OCI-LY3 (cell line): ENCODE measurements at regions not wholly inside any gene's neighbourhood (a gene's known extent, or its start where the extent isn't known, plus 50 kb on each side); places are given as distances from the start of the nearest gene placed in this dataset.

ENCODE experiments used
- H2AFZ ChIP-seq: fragments of 200-600, 300-600 bp; shearing (Covaris generic); 2 replicates; pipeline ENCODE4 v1.6.0; 2014; ENCODE audit warnings: antibody characterized with exemption, low read depth, low read length
- H3K27ac ChIP-seq: fragments of 200-600, 300-600 bp; sonication (generic); 2 replicates; pipeline ENCODE4 v1.5.1; 2014; ENCODE audit warnings: mild to moderate bottlenecking, low read length, moderate library complexity, mixed read lengths
- H3K27me3 ChIP-seq: fragments of 200-600, 300-600 bp; sonication (generic); 2 replicates; pipeline ENCODE4 v1.6.1; 2014; ENCODE audit warnings: low read depth, low read length, mixed read lengths
- H3K36me3 ChIP-seq: fragments of 200-600, 300-600 bp; sonication (generic); replicated peaks from 2 replicates; pipeline ENCODE3; 2014; ENCODE audit warnings: low read depth, low read length, mixed read lengths
- H3K4me1 ChIP-seq: fragments of 300-600, 200-600 bp; sonication (generic); 2 replicates; pipeline ENCODE4 v1.6.1; 2014; ENCODE audit warnings: low read length, mixed read lengths
- H3K4me2 ChIP-seq: fragments of 200-600, 300-600 bp; sonication (generic); 2 replicates; pipeline ENCODE4 v1.6.1; 2014; ENCODE audit warnings: low read length, mixed read lengths
- H3K4me3 ChIP-seq: fragments of 300-600, 200-600 bp; sonication (generic); 2 replicates; pipeline ENCODE4 v1.5.1; 2014; ENCODE audit warnings: antibody characterized with exemption, mild to moderate bottlenecking, low read length, moderate library complexity
- H3K79me2 ChIP-seq: fragments of 300-600, 200-600 bp; shearing (Covaris generic); 2 replicates; pipeline ENCODE4 v1.6.1; 2014; ENCODE audit warnings: mild to moderate bottlenecking, low read length, mixed read lengths
- H3K9ac ChIP-seq: fragments of 300-600, 200-600 bp; shearing (Covaris generic); 2 replicates; pipeline ENCODE4 v1.6.0; 2014; ENCODE audit warnings: mild to moderate bottlenecking, low read length, moderate library complexity
- H3K9me3 ChIP-seq: fragments of 200-600, 300-600 bp; shearing (Covaris generic); 2 replicates; pipeline ENCODE4 v1.6.1; 2014; ENCODE audit warnings: low read length, mixed read lengths; ENCODE audit not compliant: insufficient read depth
- H4K20me1 ChIP-seq: fragments of 200-600, 300-600 bp; sonication (generic); 2 replicates; pipeline ENCODE4 v1.6.1; 2016; ENCODE audit warnings: low read length, mixed read lengths; ENCODE audit not compliant: insufficient read depth
- EZH2phosphoT487 ChIP-seq: fragments of 200-600 bp; shearing (Covaris generic); IDR thresholded peaks from 2 replicates; pipeline ENCODE4 v1.6.1; 2018; ENCODE audit warnings: antibody characterized with exemption, mixed run types, low read depth
- TF ChIP-seq, protein P1 (sequence below): fragments of 200-600, 300-600 bp; sonication (generic); IDR thresholded peaks from 2 replicates; pipeline ENCODE4 v1.5.1; 2014; ENCODE audit warnings: antibody characterized with exemption, low read length, low read depth

DNA sequence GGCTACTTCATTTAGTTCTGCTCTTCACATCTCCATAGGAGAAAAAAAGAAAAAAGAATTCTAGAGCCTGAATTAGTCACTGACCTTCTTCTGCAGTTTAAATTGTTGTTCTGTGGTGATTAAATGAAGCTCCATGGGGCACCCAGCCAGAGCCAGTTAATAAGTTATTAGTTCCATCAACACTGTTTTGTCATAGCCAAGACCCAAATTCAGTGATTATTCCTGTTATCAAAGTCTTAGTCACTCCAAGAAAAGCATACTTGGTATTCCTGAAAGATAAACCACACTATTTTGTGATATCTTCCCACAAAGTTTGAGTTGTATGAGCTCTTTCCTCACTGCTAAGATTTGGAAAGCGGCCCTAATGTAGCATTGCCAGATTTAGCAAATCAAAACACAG lies 134.8 kb upstream of the RGMB start:
- Histone ChIP-seq H3K4me3 (no peak overlapping the region), H3K4me2 (no peak overlapping the region), H3K9me3 (no peaks in the 10 kb centered on the region), H2AFZ (no peak overlapping the region), H4K20me1 (no peaks in the 10 kb centered on the region), H3K9ac (no peak overlapping the region), H3K79me2 (no peaks in the 10 kb centered on the region), H3K4me1 (no peaks in the 10 kb centered on the region), H3K27ac (no peak overlapping the region), H3K36me3 (no peaks in the 10 kb centered on the region), H3K27me3 (no peaks in the 10 kb centered on the region)
- TF ChIP-seq, protein P1, sequence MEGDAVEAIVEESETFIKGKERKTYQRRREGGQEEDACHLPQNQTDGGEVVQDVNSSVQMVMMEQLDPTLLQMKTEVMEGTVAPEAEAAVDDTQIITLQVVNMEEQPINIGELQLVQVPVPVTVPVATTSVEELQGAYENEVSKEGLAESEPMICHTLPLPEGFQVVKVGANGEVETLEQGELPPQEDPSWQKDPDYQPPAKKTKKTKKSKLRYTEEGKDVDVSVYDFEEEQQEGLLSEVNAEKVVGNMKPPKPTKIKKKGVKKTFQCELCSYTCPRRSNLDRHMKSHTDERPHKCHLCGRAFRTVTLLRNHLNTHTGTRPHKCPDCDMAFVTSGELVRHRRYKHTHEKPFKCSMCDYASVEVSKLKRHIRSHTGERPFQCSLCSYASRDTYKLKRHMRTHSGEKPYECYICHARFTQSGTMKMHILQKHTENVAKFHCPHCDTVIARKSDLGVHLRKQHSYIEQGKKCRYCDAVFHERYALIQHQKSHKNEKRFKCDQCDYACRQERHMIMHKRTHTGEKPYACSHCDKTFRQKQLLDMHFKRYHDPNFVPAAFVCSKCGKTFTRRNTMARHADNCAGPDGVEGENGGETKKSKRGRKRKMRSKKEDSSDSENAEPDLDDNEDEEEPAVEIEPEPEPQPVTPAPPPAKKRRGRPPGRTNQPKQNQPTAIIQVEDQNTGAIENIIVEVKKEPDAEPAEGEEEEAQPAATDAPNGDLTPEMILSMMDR, result no peak
- TF ChIP-seq EZH2phosphoT487, result no peak

DNA sequence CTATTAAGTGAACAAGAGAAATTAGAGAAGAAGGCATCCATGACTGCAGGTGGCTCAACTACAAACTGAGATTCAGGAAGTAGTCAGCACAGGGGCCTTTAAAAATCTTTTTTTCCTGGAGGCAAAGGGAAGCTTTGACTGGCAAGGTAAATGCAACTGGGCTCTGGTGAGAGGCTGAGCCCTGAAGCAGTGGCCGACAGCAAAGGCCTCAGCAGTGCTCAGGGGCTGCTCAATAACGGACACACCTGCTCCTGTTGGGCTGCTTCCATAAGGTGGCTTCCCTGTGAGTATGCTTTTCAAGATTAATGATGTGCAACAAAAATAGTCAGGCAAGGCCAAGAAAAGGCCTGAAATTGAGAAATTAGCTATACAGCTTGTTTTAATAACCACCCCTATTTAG lies 134.2 kb upstream of the RGMB start:
- H4K20me1 ChIP-seq, result no peaks in the 10 kb centered on the region
- H3K36me3 ChIP-seq, result no peaks in the 10 kb centered on the region
- H3K4me1 ChIP-seq, result 0 out of 2 replicates have a peak, but pooled peaks cover 3% of the 10 kb centered on the region
- no peaks in the 10 kb centered on the region for H3K9me3 ChIP-seq
- no peaks in the 10 kb centered on the region for H3K27me3 ChIP-seq
- H3K27ac ChIP-seq, result no peak overlapping the region
- H2AFZ ChIP-seq, result no peak overlapping the region
- H3K79me2 ChIP-seq, result no peaks in the 10 kb centered on the region
- H3K9ac ChIP-seq, result no peak overlapping the region
- no peak overlapping the region for H3K4me3 ChIP-seq
- TF ChIP-seq EZH2phosphoT487, result no peak
- TF ChIP-seq, protein P1, result no peak
- H3K4me2 ChIP-seq, result no peak overlapping the region

DNA sequence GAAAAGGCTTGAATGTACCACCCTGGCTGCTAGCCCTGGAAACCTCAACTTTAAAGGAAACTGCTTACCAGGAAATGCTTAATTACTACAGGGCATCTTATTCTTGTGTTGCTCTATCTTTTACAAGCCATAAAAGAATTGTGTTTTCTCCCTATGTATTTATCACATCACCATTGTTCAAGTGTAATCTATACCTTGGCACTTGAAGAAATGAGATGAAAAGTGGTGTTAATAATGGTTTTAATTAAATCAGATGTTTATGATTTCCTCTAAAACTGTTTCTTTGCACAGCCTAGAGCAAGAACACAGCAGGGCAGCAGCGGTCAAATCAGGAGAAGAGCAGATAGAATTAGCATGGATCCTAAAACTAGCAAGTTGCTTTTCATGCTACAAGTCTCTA lies 131.8 kb upstream of the RGMB start:
- Histone ChIP-seq H3K4me2 (no peak overlapping the region), H3K9me3 (no peaks in the 10 kb centered on the region), H4K20me1 (no peaks in the 10 kb centered on the region), H3K36me3 (no peaks in the 10 kb centered on the region), H3K27ac (no peak overlapping the region), H3K79me2 (no peaks in the 10 kb centered on the region), H2AFZ (no peak overlapping the region), H3K4me3 (no peak overlapping the region), H3K27me3 (no peaks in the 10 kb centered on the region), H3K9ac (no peak overlapping the region), H3K4me1 (0 out of 2 replicates have a peak, but pooled peaks cover 7% of the 10 kb centered on the region)
- TF ChIP-seq EZH2phosphoT487, result no peak
- TF ChIP-seq, protein P1, result no peak

DNA sequence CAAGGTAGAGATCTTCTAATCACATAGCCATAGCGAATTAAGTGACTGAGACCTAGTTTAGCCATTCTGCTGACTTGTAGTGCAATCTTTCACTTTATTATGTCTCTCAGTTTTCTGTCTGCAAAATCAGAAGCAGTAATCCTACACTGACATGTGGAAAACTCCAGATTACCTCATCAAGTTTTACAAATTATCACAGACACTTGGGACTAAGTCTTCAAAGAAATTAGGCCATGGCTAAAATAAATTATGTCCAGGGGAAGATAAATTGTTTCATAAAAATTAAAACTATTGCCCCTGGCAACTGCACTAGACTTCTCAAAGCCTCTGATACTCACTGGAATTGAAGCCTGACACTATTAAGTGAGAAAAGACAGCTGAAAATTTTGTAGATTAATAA lies 129.9 kb upstream of the RGMB start:
- Histone ChIP-seq H3K9me3 (no peaks in the 10 kb centered on the region), H3K9ac (no peak overlapping the region), H3K79me2 (no peaks in the 10 kb centered on the region), H2AFZ (no peak overlapping the region), H3K4me1 (0 out of 2 replicates have a peak, but pooled peaks cover 7% of the 10 kb centered on the region), H3K27ac (no peak overlapping the region), H3K4me3 (no peak overlapping the region), H3K36me3 (no peaks in the 10 kb centered on the region), H3K27me3 (no peaks in the 10 kb centered on the region), H3K4me2 (no peak overlapping the region), H4K20me1 (no peaks in the 10 kb centered on the region)
- no peak for TF ChIP-seq EZH2phosphoT487
- TF ChIP-seq, protein P1, result no peak
